ENCODE measurements at regions not wholly inside any gene's neighbourhood (a gene's known extent, or its start where the extent isn't known, plus 50 kb on each side); places are given as distances from the start of the nearest gene placed in this dataset.

- TF ChIP-seq FOXP2 (optimal IDR thresholded peaks at IDR 0.05; ENCODE audit: borderline replicate concordance, extremely low read depth, extremely low read length, insufficient read depth) = no peak
- TF ChIP-seq TAF1 (IDR thresholded peaks at IDR 0.05; ENCODE audit: borderline replicate concordance, insufficient read depth, low read length) = no peak
- TF ChIP-seq POLR2AphosphoS5 (IDR thresholded peaks at IDR 0.05; ENCODE audit: low read depth, low read length) = no peak
- no peak for TF ChIP-seq SIN3A (IDR thresholded peaks at IDR 0.05; ENCODE audit: borderline replicate concordance, insufficient read depth, low read length)
- TF ChIP-seq REST (IDR thresholded peaks at IDR 0.05; ENCODE audit: insufficient read depth in 1 of 2, low read depth in 2 of 2, low read length in 2 of 2) = no peak
Observed at GRCh38 chr17:36864827-36865430, 72.3 kb upstream of the LHX1 start.

GRCh38 chr17:36867716-36868341, 69.4 kb upstream of the LHX1 start:
- TF ChIP-seq SIN3A (IDR thresholded peaks at IDR 0.05; ENCODE audit: borderline replicate concordance, insufficient read depth, low read length) = no peak
- no peak for TF ChIP-seq FOXP2 (optimal IDR thresholded peaks at IDR 0.05; ENCODE audit: borderline replicate concordance, extremely low read depth, extremely low read length, insufficient read depth)
- TF ChIP-seq TAF1 (IDR thresholded peaks at IDR 0.05; ENCODE audit: borderline replicate concordance, insufficient read depth, low read length) = no peak
- TF ChIP-seq REST (IDR thresholded peaks at IDR 0.05; ENCODE audit: insufficient read depth in 1 of 2, low read depth in 2 of 2, low read length in 2 of 2) = no peak
- no peak for TF ChIP-seq POLR2AphosphoS5 (IDR thresholded peaks at IDR 0.05; ENCODE audit: low read depth, low read length)

GRCh38 chr17:36868777-36869176, 68.5 kb upstream of the LHX1 start:
- TF ChIP-seq REST (IDR thresholded peaks at IDR 0.05; ENCODE audit: insufficient read depth in 1 of 2, low read depth in 2 of 2, low read length in 2 of 2) = no peak
- TF ChIP-seq FOXP2 (optimal IDR thresholded peaks at IDR 0.05; ENCODE audit: borderline replicate concordance, extremely low read depth, extremely low read length, insufficient read depth) = no peak
- no peak for TF ChIP-seq TAF1 (IDR thresholded peaks at IDR 0.05; ENCODE audit: borderline replicate concordance, insufficient read depth, low read length)
- TF ChIP-seq POLR2AphosphoS5 (IDR thresholded peaks at IDR 0.05; ENCODE audit: low read depth, low read length) = no peak
- no peak for TF ChIP-seq SIN3A (IDR thresholded peaks at IDR 0.05; ENCODE audit: borderline replicate concordance, insufficient read depth, low read length)

- no peak for TF ChIP-seq SIN3A (IDR thresholded peaks at IDR 0.05; ENCODE audit: borderline replicate concordance, insufficient read depth, low read length)
- TF ChIP-seq REST (IDR thresholded peaks at IDR 0.05; ENCODE audit: insufficient read depth in 1 of 2, low read depth in 2 of 2, low read length in 2 of 2) = no peak
- no peak for TF ChIP-seq FOXP2 (optimal IDR thresholded peaks at IDR 0.05; ENCODE audit: borderline replicate concordance, extremely low read depth, extremely low read length, insufficient read depth)
- no peak for TF ChIP-seq TAF1 (IDR thresholded peaks at IDR 0.05; ENCODE audit: borderline replicate concordance, insufficient read depth, low read length)
- no peak for TF ChIP-seq POLR2AphosphoS5 (IDR thresholded peaks at IDR 0.05; ENCODE audit: low read depth, low read length)
Observed at GRCh38 chr17:36869441-36869840, 67.8 kb upstream of the LHX1 start.
